ENCODE measurements at regions not wholly inside any gene's neighbourhood (a gene's known extent, or its start where the extent isn't known, plus 50 kb on each side); places are given as distances from the start of the nearest gene placed in this dataset.

GRCh38 chr11:42170601-42171000, 711.1 kb upstream of the LRRC4C start:
- Histone ChIP-seq H3K9me2 (replicated peaks; ENCODE audit: insufficient read depth, low read length) (no peaks in the 10 kb centered on the region), H3K27me3 (replicated peaks; ENCODE audit: insufficient read depth, low read length) (no peaks in the 10 kb centered on the region), H3K4me2 (ENCODE audit: low read depth, low read length) (no peak overlapping the region), H3K27ac (ENCODE audit: low read length) (no peak overlapping the region), H3K4me1 (ENCODE audit: low read length) (no peaks in the 10 kb centered on the region), H3K4me3 (ENCODE audit: low read length) (no peak overlapping the region), H2AFZ (ENCODE audit: low read length) (no peak overlapping the region), H3K9me3 (replicated peaks; ENCODE audit: insufficient read depth, low read length) (no peaks in the 10 kb centered on the region), H3K9ac (ENCODE audit: low read length) (no peak overlapping the region), H3F3A (ENCODE audit: insufficient read depth, low read length) (no peaks in the 10 kb centered on the region), H3K79me2 (ENCODE audit: low read length) (no peaks in the 10 kb centered on the region), H3K36me3 (replicated peaks; ENCODE audit: insufficient read depth, low read length) (no peaks in the 10 kb centered on the region), H4K20me1 (ENCODE audit: insufficient read depth, low read length) (no peaks in the 10 kb centered on the region)
- TF ChIP-seq CTCF (IDR thresholded peaks at IDR 0.05; ENCODE audit: low read length) = no peak
- TF ChIP-seq EZH2phosphoT487 (IDR thresholded peaks at IDR 0.05; ENCODE audit: low read length) = no peak
- no peak for TF ChIP-seq EZH2 (optimal IDR thresholded peaks at IDR 0.05; ENCODE audit: low read depth, low read length)
- DNase-seq = no peak

- TF ChIP-seq EZH2 (optimal IDR thresholded peaks at IDR 0.05; ENCODE audit: low read depth, low read length) (no peak), EZH2phosphoT487 (IDR thresholded peaks at IDR 0.05; ENCODE audit: low read length) (no peak), CTCF (IDR thresholded peaks at IDR 0.05; ENCODE audit: low read length) (no peak)
- Histone ChIP-seq H3K4me3 (ENCODE audit: low read length) (no peak overlapping the region), H3F3A (ENCODE audit: insufficient read depth, low read length) (no peaks in the 10 kb centered on the region), H4K20me1 (ENCODE audit: insufficient read depth, low read length) (no peaks in the 10 kb centered on the region), H2AFZ (ENCODE audit: low read length) (no peak overlapping the region), H3K4me1 (ENCODE audit: low read length) (no peaks in the 10 kb centered on the region), H3K36me3 (replicated peaks; ENCODE audit: insufficient read depth, low read length) (no peaks in the 10 kb centered on the region), H3K9me3 (replicated peaks; ENCODE audit: insufficient read depth, low read length) (no peaks in the 10 kb centered on the region), H3K79me2 (ENCODE audit: low read length) (no peaks in the 10 kb centered on the region), H3K9me2 (replicated peaks; ENCODE audit: insufficient read depth, low read length) (no peaks in the 10 kb centered on the region), H3K27me3 (replicated peaks; ENCODE audit: insufficient read depth, low read length) (no peaks in the 10 kb centered on the region), H3K4me2 (ENCODE audit: low read depth, low read length) (no peak overlapping the region), H3K27ac (ENCODE audit: low read length) (no peak overlapping the region), H3K9ac (ENCODE audit: low read length) (no peak overlapping the region)
- DNase-seq = no peak
These were observed 711.6 kb upstream of the LRRC4C start for GRCh38 chr11:42171046-42171445.

- Histone ChIP-seq H3K27ac (ENCODE audit: low read length) (no peak overlapping the region), H3K9me2 (replicated peaks; ENCODE audit: insufficient read depth, low read length) (no peaks in the 10 kb centered on the region), H3F3A (ENCODE audit: insufficient read depth, low read length) (no peaks in the 10 kb centered on the region), H3K4me1 (ENCODE audit: low read length) (no peaks in the 10 kb centered on the region), H2AFZ (ENCODE audit: low read length) (no peak overlapping the region), H3K4me2 (ENCODE audit: low read depth, low read length) (no peak overlapping the region), H3K4me3 (ENCODE audit: low read length) (no peak overlapping the region), H3K27me3 (replicated peaks; ENCODE audit: insufficient read depth, low read length) (no peaks in the 10 kb centered on the region), H3K9ac (ENCODE audit: low read length) (no peak overlapping the region), H4K20me1 (ENCODE audit: insufficient read depth, low read length) (no peaks in the 10 kb centered on the region), H3K79me2 (ENCODE audit: low read length) (no peaks in the 10 kb centered on the region), H3K9me3 (replicated peaks; ENCODE audit: insufficient read depth, low read length) (no peaks in the 10 kb centered on the region), H3K36me3 (replicated peaks; ENCODE audit: insufficient read depth, low read length) (no peaks in the 10 kb centered on the region)
- DNase-seq = no peak
- TF ChIP-seq CTCF (IDR thresholded peaks at IDR 0.05; ENCODE audit: low read length) (no peak), EZH2phosphoT487 (IDR thresholded peaks at IDR 0.05; ENCODE audit: low read length) (no peak), EZH2 (optimal IDR thresholded peaks at IDR 0.05; ENCODE audit: low read depth, low read length) (no peak)
These were observed 713.0 kb upstream of the LRRC4C start for GRCh38 chr11:42172441-42172840.

Measured in MM.1S (cell line).